Fibroblast of lung (primary cell): ENCODE measurements at regions not wholly inside any gene's neighbourhood (a gene's known extent, or its start where the extent isn't known, plus 50 kb on each side); places are given as distances from the start of the nearest gene placed in this dataset.
"Not testable (repeated sequence)": the region's sequence is repeated elsewhere in the genome, so short reads cannot be mapped to it uniquely, and the experiment has no call there.

ENCODE experiments used
- EZH2 ChIP-seq: IDR thresholded peaks from 2 replicates; pipeline ENCODE4 v1.5.1; 2012; ENCODE audit warnings: low read length, control low read depth, mild to moderate bottlenecking; ENCODE audit errors: missing control alignments
- TF ChIP-seq, protein P1 (sequence below), 2 donors: IDR thresholded peaks in 1 of 2; conservative IDR thresholded peaks in 1 of 2; 1 replicate in 1 of 2; 2 replicates in 1 of 2; pipeline ENCODE4 v1.5.1; 2011 to 2012; ENCODE audit warnings: low read length in 2 of 2, control low read depth in 1 of 2, inconsistent platforms in 1 of 2, low read depth in 1 of 2, mild to moderate bottlenecking in 1 of 2

DNA sequence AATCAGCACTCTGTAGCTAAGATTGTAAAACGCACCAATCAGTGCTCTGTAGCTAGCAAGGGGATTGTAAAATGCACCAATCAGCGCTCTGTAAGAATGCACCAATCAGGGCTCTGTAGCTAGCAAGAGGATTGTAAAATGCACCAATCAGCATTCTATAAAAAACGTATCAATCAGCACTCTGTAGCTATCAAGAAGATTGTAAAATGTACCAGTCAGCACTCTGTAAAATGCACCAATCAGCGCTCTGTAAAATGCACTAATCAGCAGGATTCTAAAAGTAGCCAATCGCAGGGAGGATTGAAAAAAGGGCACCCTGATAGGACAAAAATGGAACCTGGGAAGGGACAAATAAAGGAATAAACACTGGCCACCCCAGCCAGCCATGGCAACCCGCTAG lies 278.7 kb upstream of the ECI2 start:
- TF ChIP-seq, protein P1, sequence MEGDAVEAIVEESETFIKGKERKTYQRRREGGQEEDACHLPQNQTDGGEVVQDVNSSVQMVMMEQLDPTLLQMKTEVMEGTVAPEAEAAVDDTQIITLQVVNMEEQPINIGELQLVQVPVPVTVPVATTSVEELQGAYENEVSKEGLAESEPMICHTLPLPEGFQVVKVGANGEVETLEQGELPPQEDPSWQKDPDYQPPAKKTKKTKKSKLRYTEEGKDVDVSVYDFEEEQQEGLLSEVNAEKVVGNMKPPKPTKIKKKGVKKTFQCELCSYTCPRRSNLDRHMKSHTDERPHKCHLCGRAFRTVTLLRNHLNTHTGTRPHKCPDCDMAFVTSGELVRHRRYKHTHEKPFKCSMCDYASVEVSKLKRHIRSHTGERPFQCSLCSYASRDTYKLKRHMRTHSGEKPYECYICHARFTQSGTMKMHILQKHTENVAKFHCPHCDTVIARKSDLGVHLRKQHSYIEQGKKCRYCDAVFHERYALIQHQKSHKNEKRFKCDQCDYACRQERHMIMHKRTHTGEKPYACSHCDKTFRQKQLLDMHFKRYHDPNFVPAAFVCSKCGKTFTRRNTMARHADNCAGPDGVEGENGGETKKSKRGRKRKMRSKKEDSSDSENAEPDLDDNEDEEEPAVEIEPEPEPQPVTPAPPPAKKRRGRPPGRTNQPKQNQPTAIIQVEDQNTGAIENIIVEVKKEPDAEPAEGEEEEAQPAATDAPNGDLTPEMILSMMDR (conservative IDR thresholded peaks at IDR 0.05 in 1 of 2, IDR thresholded peaks at IDR 0.05 in 1 of 2; ENCODE audit: low read depth in 1 of 2, low read length in 2 of 2), result not testable (repeated sequence)
- TF ChIP-seq EZH2, result not testable (repeated sequence)
